Spinal cord (tissue), 9 donors: ENCODE measurements at regions not wholly inside any gene's neighbourhood (a gene's known extent, or its start where the extent isn't known, plus 50 kb on each side); places are given as distances from the start of the nearest gene placed in this dataset.

Experiments used
- DNase-seq, 6 donors: peaks; one replicate each; pipeline versions ENCODE4 v3.0.0 to v3.0.0-alpha.2; 2013 to 2015; ENCODE audit warnings: low spot score in 6 of 6, low read depth in 4 of 6
- H3K27ac ChIP-seq: one replicate; pipeline ENCODE4 v1.5.1; 2013; ENCODE audit warnings: low read depth, low read length, control low read depth
- H3K27me3 ChIP-seq: one replicate; pipeline ENCODE4 v1.6.1; 2013; ENCODE audit warnings: low read length; ENCODE audit not compliant: control insufficient read depth, insufficient read depth
- H3K36me3 ChIP-seq: one replicate; pipeline ENCODE4 v1.6.1; 2013; ENCODE audit warnings: low read length; ENCODE audit not compliant: control insufficient read depth, insufficient read depth
- H3K4me1 ChIP-seq: one replicate; pipeline ENCODE4 v1.6.1; 2013; ENCODE audit warnings: low read length; ENCODE audit not compliant: control insufficient read depth, insufficient read depth
- H3K4me3 ChIP-seq: one replicate; pipeline ENCODE4 v1.5.1; 2013; ENCODE audit warnings: low read depth, low read length, control low read depth
- H3K9me3 ChIP-seq: one replicate; pipeline ENCODE4 v1.6.1; 2013; ENCODE audit warnings: low read length; ENCODE audit not compliant: control insufficient read depth, insufficient read depth
- WGBS: methylation state at CpG from one replicate; pipeline ENCODE4 v1.1.5; 2013; ENCODE audit warnings: missing lambda C conversion rate; ENCODE audit not compliant: insufficient coverage; 5-methylcytosine and 5-hydroxymethylcytosine counted together
- donor health status: healthy.

- DNase-seq: no peak
- Histone ChIP-seq H3K4me1 (no peaks in the 10 kb centered on the region), H3K36me3 (no peaks in the 10 kb centered on the region), H3K4me3 (no peak overlapping the region), H3K9me3 (no peaks in the 10 kb centered on the region), H3K27me3 (no peaks in the 10 kb centered on the region), H3K27ac (peak overlapping the region; percentile 45)
These were observed 273.6 kb downstream of the NEBL start for GRCh38 chr10:20623546-20623945.

- WGBS: 67% methylated on average over 1 of the region's 6 CpGs
These were observed 274.4 kb downstream of the NEBL start for GRCh38 chr10:20622531-20623211.

GRCh38 chr10:20620981-20621380, 276.1 kb downstream of the NEBL start:
- Histone ChIP-seq H3K9me3 (no peaks in the 10 kb centered on the region), H3K36me3 (no peaks in the 10 kb centered on the region), H3K4me3 (no peak overlapping the region), H3K27ac (no peak overlapping the region), H3K4me1 (no peaks in the 10 kb centered on the region), H3K27me3 (no peaks in the 10 kb centered on the region)
- no peak for DNase-seq
- 93% methylated on average over 2 of the region's 2 CpGs for WGBS

More at GRCh38 chr10:20622531-20623211, 274.4 kb downstream of the NEBL start:
- no peaks in the 10 kb centered on the region for H3K9me3 ChIP-seq
- H3K4me1 ChIP-seq: no peaks in the 10 kb centered on the region
- DNase-seq: peak in 1 of 6 donors; percentile 28
- no peaks in the 10 kb centered on the region for H3K36me3 ChIP-seq
- H3K27ac ChIP-seq: no peak overlapping the region
- H3K4me3 ChIP-seq: no peak overlapping the region
- no peaks in the 10 kb centered on the region for H3K27me3 ChIP-seq

GRCh38 chr10:20618011-20618547, 279.0 kb downstream of the NEBL start:
- H3K36me3 ChIP-seq: no peaks in the 10 kb centered on the region
- no peak overlapping the region for H3K4me3 ChIP-seq
- no peaks in the 10 kb centered on the region for H3K27me3 ChIP-seq
- 72% methylated on average over 2 of the region's 3 CpGs for WGBS
- DNase-seq: no peak
- H3K9me3 ChIP-seq: no peaks in the 10 kb centered on the region
- no peak overlapping the region for H3K27ac ChIP-seq
- no peaks in the 10 kb centered on the region for H3K4me1 ChIP-seq

- H3K27me3 ChIP-seq: no peaks in the 10 kb centered on the region
- 83% methylated on average over 4 of the region's 12 CpGs for WGBS
- no peak for DNase-seq
These were observed 279.9 kb downstream of the NEBL start for GRCh38 chr10:20616918-20617810.

GRCh38 chr10:20616056-20616671, 280.9 kb downstream of the NEBL start:
- no peaks in the 10 kb centered on the region for H3K36me3 ChIP-seq
- no peak overlapping the region for H3K27ac ChIP-seq
- DNase-seq: no peak
- H3K4me3 ChIP-seq: no peak overlapping the region
- no peaks in the 10 kb centered on the region for H3K4me1 ChIP-seq
- H3K9me3 ChIP-seq: no peaks in the 10 kb centered on the region
- H3K27me3 ChIP-seq: no peaks in the 10 kb centered on the region
- WGBS: 100% methylated on average over 2 of the region's 3 CpGs

More at GRCh38 chr10:20616918-20617810, 279.9 kb downstream of the NEBL start:
- H3K9me3 ChIP-seq: no peaks in the 10 kb centered on the region
- no peak overlapping the region for H3K27ac ChIP-seq
- H3K36me3 ChIP-seq: no peaks in the 10 kb centered on the region
- H3K4me1 ChIP-seq: no peaks in the 10 kb centered on the region
- no peak overlapping the region for H3K4me3 ChIP-seq

- Histone ChIP-seq H3K27ac (no peak overlapping the region), H3K4me3 (no peak overlapping the region), H3K4me1 (no peaks in the 10 kb centered on the region), H3K27me3 (no peaks in the 10 kb centered on the region), H3K9me3 (no peaks in the 10 kb centered on the region), H3K36me3 (no peaks in the 10 kb centered on the region)
- no CpG with 5 or more reads among the region's 1 CpG for WGBS
- no peak for DNase-seq
These were observed 281.7 kb downstream of the NEBL start for GRCh38 chr10:20615395-20615794.

GRCh38 chr10:20614911-20615310, 282.2 kb downstream of the NEBL start:
- Histone ChIP-seq H3K4me1 (no peaks in the 10 kb centered on the region), H3K27ac (no peak overlapping the region), H3K9me3 (no peaks in the 10 kb centered on the region), H3K4me3 (no peak overlapping the region), H3K27me3 (no peaks in the 10 kb centered on the region), H3K36me3 (no peaks in the 10 kb centered on the region)
- WGBS: 80% methylated on average over 1 of the region's 3 CpGs
- DNase-seq: no peak

- H3K27me3 ChIP-seq: no peaks in the 10 kb centered on the region
- no peak for DNase-seq
- no peaks in the 10 kb centered on the region for H3K4me1 ChIP-seq
- no peaks in the 10 kb centered on the region for H3K9me3 ChIP-seq
- H3K36me3 ChIP-seq: no peaks in the 10 kb centered on the region
- H3K27ac ChIP-seq: no peak overlapping the region
- H3K4me3 ChIP-seq: no peak overlapping the region
These were observed 288.6 kb downstream of the NEBL start for GRCh38 chr10:20608503-20608902.
